H1 (cell line): ENCODE measurements at regions not wholly inside any gene's neighbourhood (a gene's known extent, or its start where the extent isn't known, plus 50 kb on each side); places are given as distances from the start of the nearest gene placed in this dataset.

Source experiments
- ATF3 ChIP-seq: IDR thresholded peaks from 2 replicates; pipeline ENCODE4 v1.6.1; 2011; ENCODE audit warnings: low read depth, mild to moderate bottlenecking, low read length; ENCODE audit not compliant: insufficient read depth
- E2F6 ChIP-seq: IDR thresholded peaks from 2 replicates; pipeline ENCODE4 v1.6.1; 2012; ENCODE audit warnings: inconsistent platforms
- EP300 ChIP-seq, 2 experiments: IDR thresholded peaks; 1 replicate in 1 of 2; 2 replicates in 1 of 2; pipeline ENCODE4 v1.6.1; 2011 to 2012; ENCODE audit warnings: low read depth in 2 of 2, low read length in 2 of 2, mild to moderate bottlenecking in 2 of 2, borderline replicate concordance in 1 of 2, inconsistent platforms in 1 of 2, moderate library complexity in 1 of 2
- JUND ChIP-seq: IDR thresholded peaks from 2 replicates; pipeline ENCODE4 v1.6.1; 2011; ENCODE audit warnings: mild to moderate bottlenecking, improper control_type of control experiment, low read length
- KDM1A ChIP-seq: fragments of 200-600, 300-600 bp; sonication (generic); IDR thresholded peaks from 2 replicates; pipeline ENCODE4 v1.7.1; 2016; ENCODE audit warnings: mild to moderate bottlenecking, low read length, borderline replicate concordance
- KDM4A ChIP-seq: IDR thresholded peaks from one replicate; pipeline ENCODE4 v1.7.1; 2012; ENCODE audit warnings: low read depth, mild to moderate bottlenecking, moderate library complexity, low read length, inconsistent platforms; ENCODE audit not compliant: severe bottlenecking
- POU5F1 ChIP-seq: IDR thresholded peaks from 2 replicates; pipeline ENCODE4 v1.6.1; 2011; ENCODE audit warnings: low read depth, mild to moderate bottlenecking, low read length, moderate library complexity
- RAD21 ChIP-seq, 2 experiments: IDR thresholded peaks in 1 of 2; conservative IDR thresholded peaks in 1 of 2; 2 replicates each; pipeline ENCODE4 v1.6.1; 2011; ENCODE audit warnings: low read depth in 2 of 2, low read length in 2 of 2, improper control_type of control experiment in 1 of 2, inconsistent platforms in 1 of 2, mild to moderate bottlenecking in 1 of 2, moderate library complexity in 1 of 2
- RBBP5 ChIP-seq: IDR thresholded peaks from 2 replicates; pipeline ENCODE4 v1.7.1; 2012; ENCODE audit warnings: low read depth, mild to moderate bottlenecking, inconsistent platforms, low read length, moderate library complexity, borderline replicate concordance
- RNF2 ChIP-seq: fragments of 200-900, 300-1000 bp; sonication (generic); IDR thresholded peaks from 2 replicates; pipeline ENCODE4 v1.7.1; 2016; ENCODE audit warnings: borderline replicate concordance, low read depth, mild to moderate bottlenecking, antibody characterized with exemption, low read length; ENCODE audit not compliant: poor library complexity, severe bottlenecking; ENCODE audit errors: missing control alignments
- SAP30 ChIP-seq: fragments of 300-600 bp; sonication (generic); IDR thresholded peaks from 2 replicates; pipeline ENCODE4 v1.7.1; 2012; ENCODE audit warnings: low read length, moderate library complexity, mild to moderate bottlenecking, inconsistent platforms; ENCODE audit not compliant: insufficient read depth, insufficient replicate concordance
- SIRT6 ChIP-seq: IDR thresholded peaks from one replicate; pipeline ENCODE4 v1.7.1; 2012; ENCODE audit warnings: low read length, inconsistent platforms
- SIX5 ChIP-seq: IDR thresholded peaks from 2 replicates; pipeline ENCODE4 v1.6.1; 2011; ENCODE audit warnings: mild to moderate bottlenecking, low read depth, low read length
- SP1 ChIP-seq: IDR thresholded peaks from 2 replicates; pipeline ENCODE4 v1.6.1; 2011; ENCODE audit warnings: low read depth, low read length
- USF2 ChIP-seq: IDR thresholded peaks from 2 replicates; pipeline ENCODE4 v1.6.1; 2011; ENCODE audit warnings: low read length, improper control_type of control experiment
- YY1 ChIP-seq: IDR thresholded peaks from 2 replicates; pipeline ENCODE4 v1.6.1; 2011; ENCODE audit warnings: low read depth, mild to moderate bottlenecking, low read length
- TF ChIP-seq, protein P1 (sequence below): IDR thresholded peaks from 2 replicates; pipeline ENCODE4 v1.6.1; 2012; ENCODE audit warnings: inconsistent platforms

DNA sequence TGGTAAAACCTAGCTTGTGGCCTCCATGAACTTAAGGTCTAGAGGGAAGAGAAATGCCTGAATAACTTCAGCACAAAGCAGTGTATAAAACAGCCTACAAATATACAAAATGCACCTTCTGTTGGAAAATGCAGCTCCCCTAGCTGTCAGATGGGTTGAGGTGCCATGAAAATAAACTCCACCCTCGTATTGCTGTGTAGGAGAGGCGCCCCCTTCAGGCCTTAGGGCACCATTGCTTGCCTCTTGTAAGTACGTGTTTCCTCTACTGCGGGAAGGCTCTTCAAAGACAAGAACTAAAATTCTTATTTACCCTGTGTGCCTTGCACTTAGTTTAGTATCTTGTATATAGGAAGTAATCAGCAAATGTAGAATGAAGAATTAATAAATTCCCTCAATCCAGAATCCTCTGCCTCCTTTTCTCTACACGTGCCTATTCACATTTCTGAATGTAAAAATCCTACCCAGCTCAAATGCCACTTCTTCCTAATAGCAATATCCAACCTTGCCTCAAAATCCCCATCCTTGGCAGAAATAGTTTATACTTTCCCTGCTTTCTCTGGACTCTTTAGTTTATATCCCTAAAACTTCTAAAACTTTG, 393.7 kb upstream of the PDE4D start (continued):
- no peak for TF ChIP-seq USF2
- peak; percentile 89 to 91 for TF ChIP-seq RAD21 (IDR thresholded peaks at IDR 0.05 in 1 of 2, conservative IDR thresholded peaks at IDR 0.05 in 1 of 2; ENCODE audit: low read depth in 2 of 2, low read length in 2 of 2)
- no peak for TF ChIP-seq POU5F1
- no peak for TF ChIP-seq RNF2
- no peak for TF ChIP-seq EP300 (IDR thresholded peaks at IDR 0.05; ENCODE audit: borderline replicate concordance in 1 of 2, low read depth in 2 of 2, low read length in 2 of 2)
- no peak for TF ChIP-seq SIX5
- no peak for TF ChIP-seq KDM4A
- no peak for TF ChIP-seq E2F6
- peak; percentile 19; the same call in 1 of the 2 replicates for TF ChIP-seq JUND
- TF ChIP-seq SP1, result no peak
- TF ChIP-seq KDM1A, result no peak
- TF ChIP-seq ATF3, result no peak
- TF ChIP-seq YY1, result peak; percentile 41; the same call in 1 of the 2 replicates
- no peak for TF ChIP-seq SIRT6
- TF ChIP-seq RBBP5, result no peak
- TF ChIP-seq, protein P1, sequence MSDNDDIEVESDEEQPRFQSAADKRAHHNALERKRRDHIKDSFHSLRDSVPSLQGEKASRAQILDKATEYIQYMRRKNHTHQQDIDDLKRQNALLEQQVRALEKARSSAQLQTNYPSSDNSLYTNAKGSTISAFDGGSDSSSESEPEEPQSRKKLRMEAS, result no peak
- no peak for TF ChIP-seq SAP30
